Prostate gland (tissue), 2 donors: ENCODE measurements at regions not wholly inside any gene's neighbourhood (a gene's known extent, or its start where the extent isn't known, plus 50 kb on each side); places are given as distances from the start of the nearest gene placed in this dataset.

ENCODE experiments used
- CTCF ChIP-seq, 4 experiments: fragments of 200-600 bp in 2 of 4; fragments of 450-650 bp in 2 of 4; sonication (generic) in 2 of 4; IDR thresholded peaks; 1 replicate in 3 of 4; 2 replicates in 1 of 4; pipeline ENCODE4 v1.5.1; 2016 to 2019; ENCODE audit warnings: antibody characterized with exemption in 4 of 4, mild to moderate bottlenecking in 2 of 4, moderate library complexity in 2 of 4
- POLR2AphosphoS5 ChIP-seq: sonication (generic); formaldehyde crosslinking; IDR thresholded peaks from one replicate; pipeline ENCODE4 v1.6.1; 2017; ENCODE audit warnings: antibody characterized with exemption

DNA sequence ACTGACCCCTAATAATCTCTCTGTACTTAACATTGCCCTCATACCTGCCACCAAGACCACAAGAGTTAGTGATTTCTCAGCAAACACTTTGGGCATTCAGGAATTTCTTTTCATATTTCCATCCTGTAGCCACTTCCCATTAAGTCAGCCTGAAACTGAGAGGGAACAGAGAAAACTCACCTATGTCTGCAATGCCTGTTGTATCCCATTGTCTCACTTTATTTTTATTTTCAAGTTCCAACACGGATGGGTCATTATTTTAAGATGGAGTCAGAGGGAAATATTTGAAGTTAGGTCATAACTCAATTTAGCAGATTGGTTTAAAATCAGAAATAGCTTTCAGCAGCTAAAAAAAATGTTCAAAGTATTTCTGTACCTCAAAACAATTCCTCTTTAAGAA is 937.8 kb upstream of the CHORDC1 start:
- TF ChIP-seq CTCF (IDR thresholded peaks at IDR 0.05), result no peak
- TF ChIP-seq POLR2AphosphoS5, result no peak
